IMR-90 (cell line): ENCODE measurements at regions not wholly inside any gene's neighbourhood (a gene's known extent, or its start where the extent isn't known, plus 50 kb on each side); places are given as distances from the start of the nearest gene placed in this dataset.

Source experiments
- ATAC-seq: fragments of 200-7000 bp; cut with Tn5 transposase; 2 replicates; pipeline ENCODE4 v1.9.1; 2020; ENCODE audit warnings: low read depth, mild to moderate bottlenecking, moderate library complexity
- BruUV-seq: library from RNA; stranded (reverse); fragments of 400-500 nt; replicated peaks from 2 replicates; lab custom pipeline; 2021; lab: Mats Ljungman, UMichigan
- CTCF ChIA-PET: fragments of 300-600 bp; formaldehyde crosslinking; extraction: SDS; loops from one replicate; lab custom pipeline; 2021; ENCODE audit warnings: antibody characterized with exemption; lab: Yijun Ruan, JAX
- POLR2A ChIA-PET: fragments of 300-600 bp; sonication (Branson Sonifier 250); formaldehyde crosslinking; loops from one replicate; lab custom pipeline; 2022; ENCODE audit warnings: antibody characterized with exemption; ENCODE audit not compliant: unreplicated experiment; lab: Charles Lee
- DNase-seq: peaks from one replicate; pipeline ENCODE4 v3.0.0; 2013
- H2AFZ ChIP-seq: replicated peaks from 2 replicates; pipeline ENCODE3; 2013; ENCODE audit warnings: low read length, mild to moderate bottlenecking; ENCODE audit not compliant: poor library complexity
- H2AK5ac ChIP-seq: 2 replicates; pipeline ENCODE4 v1.6.1; 2013; ENCODE audit warnings: low read depth, low read length, inconsistent platforms
- H2AK9ac ChIP-seq: replicated peaks from 2 replicates; pipeline ENCODE3; 2013; ENCODE audit warnings: mild to moderate bottlenecking, low read depth, low read length, moderate library complexity; ENCODE audit not compliant: poor library complexity
- H2BK120ac ChIP-seq: 2 replicates; pipeline ENCODE4 v1.6.1; 2013; ENCODE audit warnings: low read depth, low read length, inconsistent platforms
- H2BK15ac ChIP-seq: 3 replicates; pipeline ENCODE4 v1.6.1; 2013; ENCODE audit warnings: low read depth, low read length, inconsistent platforms
- H2BK20ac ChIP-seq: 2 replicates; pipeline ENCODE4 v1.6.1; 2013; ENCODE audit warnings: low read depth, mild to moderate bottlenecking, inconsistent platforms, low read length, moderate library complexity
- H2BK5ac ChIP-seq: 2 replicates; pipeline ENCODE4 v1.6.1; 2013; ENCODE audit warnings: mild to moderate bottlenecking, low read depth, low read length, inconsistent platforms; ENCODE audit not compliant: poor library complexity, severe bottlenecking
- H3K14ac ChIP-seq: replicated peaks from 2 replicates; pipeline ENCODE4 v1.6.1; 2013; ENCODE audit warnings: low read depth, low read length, inconsistent platforms
- H3K18ac ChIP-seq: 2 replicates; pipeline ENCODE4 v1.6.1; 2013; ENCODE audit warnings: low read depth, low read length, control low read depth
- H3K23ac ChIP-seq: 2 replicates; pipeline ENCODE4 v1.6.1; 2013; ENCODE audit warnings: low read depth, low read length, inconsistent platforms
- H3K27ac ChIP-seq: 2 replicates; pipeline ENCODE4 v1.5.1; 2013; ENCODE audit warnings: mild to moderate bottlenecking, control low read depth, low read length; ENCODE audit not compliant: insufficient read depth
- H3K27me3 ChIP-seq: 2 replicates; pipeline ENCODE4 v1.6.1; 2013; ENCODE audit warnings: low read length; ENCODE audit not compliant: control insufficient read depth, insufficient read depth
- H3K36me3 ChIP-seq: 2 replicates; pipeline ENCODE4 v1.6.1; 2013; ENCODE audit warnings: low read length, mixed read lengths; ENCODE audit not compliant: control insufficient read depth, insufficient read depth
- H3K4ac ChIP-seq: 2 replicates; pipeline ENCODE4 v1.6.1; 2013; ENCODE audit warnings: low read depth, low read length, inconsistent platforms
- H3K4me1 ChIP-seq: 2 replicates; pipeline ENCODE4 v1.6.1; 2013; ENCODE audit warnings: low read length, mixed read lengths; ENCODE audit not compliant: control insufficient read depth, insufficient read depth
- H3K4me2 ChIP-seq: 2 replicates; pipeline ENCODE4 v1.6.1; 2013; ENCODE audit warnings: low read depth, mild to moderate bottlenecking, control low read depth, low read length, moderate library complexity
- H3K4me3 ChIP-seq: 2 replicates; pipeline ENCODE4 v1.5.1; 2013; ENCODE audit warnings: low read depth, mild to moderate bottlenecking, control low read depth, low read length, moderate library complexity; ENCODE audit not compliant: insufficient read depth
- H3K56ac ChIP-seq: 2 replicates; pipeline ENCODE4 v1.6.1; 2013; ENCODE audit warnings: low read length, inconsistent platforms; ENCODE audit not compliant: insufficient read depth; ENCODE audit errors: extremely low read depth
- H3K79me1 ChIP-seq, 2 experiments: 2 replicates each; pipeline ENCODE4 v1.6.1; 2013; ENCODE audit warnings: low read length in 2 of 2, inconsistent platforms in 1 of 2, low read depth in 1 of 2
- H3K9ac ChIP-seq: 2 replicates; pipeline ENCODE4 v1.6.1; 2013; ENCODE audit warnings: low read depth, low read length, control low read depth
- H3K9me1 ChIP-seq: 2 replicates; pipeline ENCODE4 v1.6.1; 2013; ENCODE audit warnings: low read length, inconsistent platforms; ENCODE audit not compliant: insufficient read depth
- H3K9me3 ChIP-seq: 2 replicates; pipeline ENCODE4 v1.6.1; 2013; ENCODE audit warnings: low read length; ENCODE audit not compliant: control insufficient read depth, insufficient read depth
- H4K20me1 ChIP-seq: 2 replicates; pipeline ENCODE4 v1.6.1; 2013; ENCODE audit warnings: low read length, inconsistent platforms; ENCODE audit not compliant: insufficient read depth
- H4K5ac ChIP-seq: 2 replicates; pipeline ENCODE4 v1.6.1; 2013; ENCODE audit warnings: mild to moderate bottlenecking, low read depth, low read length, control low read depth
- H4K8ac ChIP-seq, 2 experiments: 2 replicates each; pipeline ENCODE4 v1.6.1; 2013; ENCODE audit warnings: low read depth in 2 of 2, low read length in 2 of 2, control low read depth in 1 of 2, inconsistent platforms in 1 of 2
- H4K91ac ChIP-seq: 2 replicates; pipeline ENCODE4 v1.6.1; 2013; ENCODE audit warnings: low read depth, low read length, inconsistent platforms; ENCODE audit not compliant: insufficient read depth
- POLR2A ChIP-seq: IDR thresholded peaks from 2 replicates; pipeline ENCODE4 v1.6.1; 2012; ENCODE audit warnings: mild to moderate bottlenecking, low read depth, low read length
- SMC3 ChIP-seq: fragments of 150-350 bp; IDR thresholded peaks from 2 replicates; pipeline ENCODE4 v1.6.1; 2016; ENCODE audit warnings: low read depth, mild to moderate bottlenecking, antibody characterized with exemption, low read length, moderate library complexity
- WGBS, 2 experiments: methylation state at CpG; one replicate each; pipeline versions ENCODE4 v1.1.5 to v1.1.7; 2013; ENCODE audit warnings: missing lambda C conversion rate in 2 of 2; ENCODE audit not compliant: insufficient read length in 1 of 2; ENCODE audit errors: extremely low coverage in 2 of 2; 5-methylcytosine and 5-hydroxymethylcytosine counted together
- dilution Hi-C: fragments of 300-500 bp; cut with HindIII; formaldehyde crosslinking; loops from one replicate; pipeline ENCODE4 v1.14.3; 2018; ENCODE audit warnings: low sequenced_read_pairs; ENCODE audit not compliant: unreplicated experiment
- in situ Hi-C: fragments of 300-500 bp; cut with MboI; formaldehyde crosslinking; loops from 3 replicates; pipeline ENCODE4 v1.14.3; 2019; ENCODE audit warnings: low sequenced_read_pairs, inconsistent platforms, mixed read lengths
- intact Hi-C: fragments of 100-400 bp; cut with micrococcal nuclease; formaldehyde crosslinking; loops from 2 replicates; pipeline ENCODE4 v1.10.0; 2022

DNA sequence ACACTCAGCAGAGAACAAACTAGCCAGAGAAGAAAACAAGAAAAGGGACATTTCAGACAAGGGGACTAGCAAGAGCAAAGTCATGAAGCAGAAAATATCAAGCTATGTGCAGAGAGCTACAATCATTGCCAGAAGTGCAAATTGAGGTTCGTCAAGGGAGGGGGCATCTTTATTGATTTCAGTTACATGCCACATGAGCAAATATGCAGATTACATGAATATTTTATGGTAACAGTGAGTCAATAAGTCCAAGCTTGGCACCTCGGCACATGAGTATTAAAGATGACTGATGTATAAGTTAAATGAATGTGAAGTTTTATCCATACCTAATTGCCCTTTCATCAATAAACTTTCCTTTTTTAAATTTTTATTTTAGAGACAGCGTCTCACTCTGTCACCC is 238.1 kb upstream of the DIAPH2 start:
- no peak overlapping the region for H3K14ac ChIP-seq
- H3K9ac ChIP-seq = no peak overlapping the region
- no peak overlapping the region for H3K56ac ChIP-seq
- ChIA-PET CTCF (no interaction called here), POLR2A (no interaction called here)
- no peak overlapping the region for H2BK15ac ChIP-seq
- no peak overlapping the region for H3K23ac ChIP-seq
- no peak overlapping the region for H3K4me3 ChIP-seq
- dilution Hi-C loops (no loop called here), in situ Hi-C loops (no loop called here), intact Hi-C loops (no loop called here)
- H4K5ac ChIP-seq = no peak overlapping the region
- H2AK5ac ChIP-seq = no peak overlapping the region
- no peak overlapping the region for H3K18ac ChIP-seq
- H3K4me2 ChIP-seq = no peak overlapping the region
- DNase-seq = no peak
- H3K27me3 ChIP-seq = no peaks in the 10 kb centered on the region; the same call in 1 of the 2 replicates
- no peak overlapping the region for H2BK20ac ChIP-seq
- H4K8ac ChIP-seq = no peak overlapping the region
- H3K79me1 ChIP-seq = no peaks in the 10 kb centered on the region
- H2BK5ac ChIP-seq = no peak overlapping the region
- no peaks in the 10 kb centered on the region for H3K36me3 ChIP-seq
- no peaks in the 10 kb centered on the region for H3K9me1 ChIP-seq
- no peak overlapping the region for H4K91ac ChIP-seq
- H3K27ac ChIP-seq = no peak overlapping the region
- H2BK120ac ChIP-seq = no peak overlapping the region
- ATAC-seq = no peak
- H3K4ac ChIP-seq = no peak overlapping the region
- no peak overlapping the region for H2AFZ ChIP-seq
- H4K20me1 ChIP-seq = no peaks in the 10 kb centered on the region
- no TSS peak for BruUV-seq
- H2AK9ac ChIP-seq = no peak overlapping the region
- WGBS, 2 experiments = no CpG with 5 or more reads among the region's 3 CpGs
- H3K4me1 ChIP-seq = no peaks in the 10 kb centered on the region
- TF ChIP-seq SMC3 (no peak), POLR2A (no peak)
- no peaks in the 10 kb centered on the region for H3K9me3 ChIP-seq
